ENCODE measurements at regions not wholly inside any gene's neighbourhood (a gene's known extent, or its start where the extent isn't known, plus 50 kb on each side); places are given as distances from the start of the nearest gene placed in this dataset.

DNA sequence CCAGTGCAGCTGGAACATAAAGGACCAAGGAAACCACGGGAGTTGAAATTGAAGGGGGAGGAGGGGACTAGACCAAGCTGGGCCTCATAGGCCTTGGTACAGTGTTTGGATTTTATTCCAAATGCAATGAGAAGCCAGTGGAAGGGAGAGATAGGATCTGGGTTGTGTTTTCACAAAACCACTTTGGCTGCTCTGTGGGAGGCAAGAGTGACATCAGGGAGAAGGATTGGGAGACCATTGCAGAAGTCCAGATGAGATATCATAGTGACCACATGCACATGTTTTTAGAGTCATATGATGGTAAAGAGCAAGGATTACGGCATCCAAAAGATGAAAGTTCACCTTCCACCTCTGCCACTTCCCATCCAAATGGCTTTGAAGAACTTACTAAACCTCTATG is 210.2 kb downstream of the PAX3 start:
- Histone ChIP-seq H3K27me3 (ENCODE audit: control insufficient read depth, insufficient read depth, low read length) (no peaks in the 10 kb centered on the region), H3K9me3 (ENCODE audit: control insufficient read depth, insufficient read depth, low read length) (no peaks in the 10 kb centered on the region), H2BK5ac (ENCODE audit: low read depth, low read length, poor library complexity, severe bottlenecking) (no peak overlapping the region), H3K36me3 (ENCODE audit: control insufficient read depth, insufficient read depth, low read length) (no peaks in the 10 kb centered on the region), H4K8ac (ENCODE audit: low read depth in 2 of 2, low read length in 2 of 2) (no peak overlapping the region), H2BK20ac (ENCODE audit: low read depth, low read length) (no peak overlapping the region), H4K91ac (ENCODE audit: insufficient read depth, low read depth, low read length) (no peak overlapping the region), H4K5ac (ENCODE audit: low read depth, low read length) (no peak overlapping the region), H4K20me1 (ENCODE audit: insufficient read depth, low read length) (no peaks in the 10 kb centered on the region), H2BK15ac (ENCODE audit: low read depth, low read length) (no peak overlapping the region), H2AFZ (replicated peaks; ENCODE audit: low read length, poor library complexity) (no peak overlapping the region), H3K4me2 (ENCODE audit: low read depth, low read length) (no peak overlapping the region), H2AK9ac (replicated peaks; ENCODE audit: low read depth, low read length, poor library complexity) (no peak overlapping the region), H2BK120ac (ENCODE audit: low read depth, low read length) (no peak overlapping the region), H3K4me3 (ENCODE audit: insufficient read depth, low read depth, low read length) (no peak overlapping the region), H3K18ac (ENCODE audit: low read depth, low read length) (no peak overlapping the region), H3K9me1 (ENCODE audit: insufficient read depth, low read length) (no peaks in the 10 kb centered on the region), H3K4ac (ENCODE audit: low read depth, low read length) (no peak overlapping the region), H3K27ac (ENCODE audit: insufficient read depth, low read length) (no peak overlapping the region), H3K23ac (ENCODE audit: low read depth, low read length) (no peak overlapping the region), H3K14ac (replicated peaks; ENCODE audit: low read depth, low read length) (no peak overlapping the region), H3K79me1 (ENCODE audit: low read depth in 1 of 2, low read length in 2 of 2) (no peaks in the 10 kb centered on the region), H2AK5ac (ENCODE audit: low read depth, low read length) (no peak overlapping the region), H3K4me1 (ENCODE audit: control insufficient read depth, insufficient read depth, low read length) (no peaks in the 10 kb centered on the region), H3K56ac (ENCODE audit: extremely low read depth, insufficient read depth, low read length) (no peak overlapping the region), H3K9ac (ENCODE audit: low read depth, low read length) (no peak overlapping the region)
- intact Hi-C loops (cut with micrococcal nuclease) = no loop called here
- dilution Hi-C loops (cut with HindIII; ENCODE audit: low sequenced_read_pairs, unreplicated experiment) = no loop called here
- WGBS, 2 experiments (ENCODE audit: extremely low coverage in 2 of 2, insufficient read length in 1 of 2) = 14% methylated on average over 1 of the region's 2 CpGs; no CpG with 5 or more reads in 1 of the 2 experiments
- ATAC-seq (ENCODE audit: low read depth) (no peak), DNase-seq (no peak)
- no TSS peak for BruUV-seq (replicated peaks)
- POLR2A ChIA-PET (ENCODE audit: unreplicated experiment) = no interaction called here
- in situ Hi-C loops (cut with MboI; ENCODE audit: low sequenced_read_pairs) = no loop called here
- CTCF ChIA-PET = no interaction called here
- no peak for TF ChIP-seq MXI1 (IDR thresholded peaks at IDR 0.05; ENCODE audit: borderline replicate concordance, low read depth, low read length)
- no peak for TF ChIP-seq NFE2L2 (IDR thresholded peaks at IDR 0.05; ENCODE audit: low read depth, low read length)
- TF ChIP-seq MAZ (IDR thresholded peaks at IDR 0.05; ENCODE audit: borderline replicate concordance, low read depth, low read length) = no peak
- no peak for TF ChIP-seq SMC3 (IDR thresholded peaks at IDR 0.05; ENCODE audit: low read depth, low read length)
- no peak for TF ChIP-seq CHD1 (IDR thresholded peaks at IDR 0.05; ENCODE audit: low read depth, low read length)
- TF ChIP-seq RFX5 (IDR thresholded peaks at IDR 0.05; ENCODE audit: low read depth, low read length) = no peak
- no peak for TF ChIP-seq BHLHE40 (IDR thresholded peaks at IDR 0.05; ENCODE audit: low read depth, low read length)
- TF ChIP-seq FOS (IDR thresholded peaks at IDR 0.05; ENCODE audit: low read depth, low read length) = no peak
- TF ChIP-seq CTCF (conservative IDR thresholded peaks at IDR 0.05; ENCODE audit: low read depth, low read length) = no peak
- TF ChIP-seq, protein P1, sequence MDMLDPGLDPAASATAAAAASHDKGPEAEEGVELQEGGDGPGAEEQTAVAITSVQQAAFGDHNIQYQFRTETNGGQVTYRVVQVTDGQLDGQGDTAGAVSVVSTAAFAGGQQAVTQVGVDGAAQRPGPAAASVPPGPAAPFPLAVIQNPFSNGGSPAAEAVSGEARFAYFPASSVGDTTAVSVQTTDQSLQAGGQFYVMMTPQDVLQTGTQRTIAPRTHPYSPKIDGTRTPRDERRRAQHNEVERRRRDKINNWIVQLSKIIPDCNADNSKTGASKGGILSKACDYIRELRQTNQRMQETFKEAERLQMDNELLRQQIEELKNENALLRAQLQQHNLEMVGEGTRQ (IDR thresholded peaks at IDR 0.05; ENCODE audit: low read depth, low read length) = no peak
- TF ChIP-seq CEBPB (IDR thresholded peaks at IDR 0.05; ENCODE audit: low read depth, low read length) = no peak
- no peak for TF ChIP-seq RCOR1 (IDR thresholded peaks at IDR 0.05; ENCODE audit: insufficient replicate concordance, low read length)
- TF ChIP-seq, protein P2, sequence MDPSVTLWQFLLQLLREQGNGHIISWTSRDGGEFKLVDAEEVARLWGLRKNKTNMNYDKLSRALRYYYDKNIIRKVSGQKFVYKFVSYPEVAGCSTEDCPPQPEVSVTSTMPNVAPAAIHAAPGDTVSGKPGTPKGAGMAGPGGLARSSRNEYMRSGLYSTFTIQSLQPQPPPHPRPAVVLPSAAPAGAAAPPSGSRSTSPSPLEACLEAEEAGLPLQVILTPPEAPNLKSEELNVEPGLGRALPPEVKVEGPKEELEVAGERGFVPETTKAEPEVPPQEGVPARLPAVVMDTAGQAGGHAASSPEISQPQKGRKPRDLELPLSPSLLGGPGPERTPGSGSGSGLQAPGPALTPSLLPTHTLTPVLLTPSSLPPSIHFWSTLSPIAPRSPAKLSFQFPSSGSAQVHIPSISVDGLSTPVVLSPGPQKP (IDR thresholded peaks at IDR 0.05; ENCODE audit: borderline replicate concordance, low read depth, low read length) = no peak
- TF ChIP-seq RAD21 (IDR thresholded peaks at IDR 0.05; ENCODE audit: low read length) = no peak
- TF ChIP-seq POLR2A (IDR thresholded peaks at IDR 0.05; ENCODE audit: low read depth, low read length) = no peak
- TF ChIP-seq MAFK (IDR thresholded peaks at IDR 0.05; ENCODE audit: low read depth, low read length) = no peak
